ENCODE measurements at regions not wholly inside any gene's neighbourhood (a gene's known extent, or its start where the extent isn't known, plus 50 kb on each side); places are given as distances from the start of the nearest gene placed in this dataset.

- CTCF ChIA-PET, result no interaction called here
- WGBS (ENCODE audit: insufficient coverage), result 92% methylated on average over 2 of the region's 2 CpGs
- no peak overlapping the region for H3K4me3 Mint-ChIP-seq
Measured at GRCh38 chr2:144989579-144990270, 469.8 kb upstream of the ZEB2 start.

GRCh38 chr2:144988591-144988990 is 468.7 kb upstream of the ZEB2 start:
- H3K27me3 Mint-ChIP-seq, result no peaks in the 10 kb centered on the region
- peaks cover 0 to 13% (median 6%) of the 10 kb centered on the region in 3 donors for H3K9me3 ChIP-seq (ENCODE audit: control extremely low read depth in 1 of 3, control insufficient read depth in 2 of 3, insufficient read depth in 1 of 3, low read length in 2 of 3)
- DNase-seq, result no peak
- ChIA-PET CTCF (no interaction called here), POLR2A (no interaction called here)
- H4K20me1 ChIP-seq (ENCODE audit: control insufficient read depth, insufficient read depth, low read length, poor library complexity, severe bottlenecking), result no peaks in the 10 kb centered on the region
- no peak overlapping the region for H3K27ac ChIP-seq (ENCODE audit: low read length in 2 of 2)
- H3K79me2 ChIP-seq (ENCODE audit: control insufficient read depth, insufficient read depth, low read length), result no peaks in the 10 kb centered on the region
- ATAC-seq (ENCODE audit: low read depth), result no peak
- no peak for TF ChIP-seq EZH2 (IDR thresholded peaks at IDR 0.05; ENCODE audit: borderline replicate concordance, insufficient read depth, low read depth, low read length, poor library complexity, severe bottlenecking)
- intact Hi-C loops (cut with micrococcal nuclease), result no loop called here
- H3K4me3 Mint-ChIP-seq, result no peak overlapping the region
- H3K4me1 ChIP-seq (ENCODE audit: control insufficient read depth in 2 of 2, insufficient read depth in 2 of 2, low read length in 2 of 2), result no peaks in the 10 kb centered on the region
- no peaks in the 10 kb centered on the region for H3K4me1 Mint-ChIP-seq
- H3K36me3 ChIP-seq (replicated peaks in 1 of 2; ENCODE audit: control extremely low read depth in 1 of 2, control insufficient read depth in 1 of 2, extremely low read depth in 1 of 2, insufficient read depth in 2 of 2, low read length in 1 of 2), result no peaks in the 10 kb centered on the region
- no peak overlapping the region for H3K9ac ChIP-seq (ENCODE audit: low read length)
- no peak overlapping the region for H3K4me3 ChIP-seq (ENCODE audit: control extremely low read depth in 1 of 5, extremely low read depth in 1 of 5, insufficient read depth in 1 of 5, low read depth in 2 of 5, low read length in 4 of 5)
- no peak overlapping the region for H2AFZ ChIP-seq (ENCODE audit: insufficient read depth, low read depth, low read length, poor library complexity, severe bottlenecking)
- H3K9me3 Mint-ChIP-seq (ENCODE audit: insufficient read depth), result peaks cover 15% of the 10 kb centered on the region
- H3K4me2 ChIP-seq (replicated peaks; ENCODE audit: low read depth, low read length, poor library complexity, severe bottlenecking), result no peak overlapping the region
- H3K27me3 ChIP-seq (replicated peaks in 1 of 4; ENCODE audit: control extremely low read depth in 1 of 4, control insufficient read depth in 3 of 4, insufficient read depth in 4 of 4, low read length in 3 of 4), result no peaks in the 10 kb centered on the region
- H3K27ac Mint-ChIP-seq, result no peak overlapping the region

More at GRCh38 chr2:144989579-144990270, 469.8 kb upstream of the ZEB2 start:
- POLR2A ChIA-PET, result no interaction called here
- no peak overlapping the region for H3K4me3 ChIP-seq (ENCODE audit: control extremely low read depth in 1 of 5, extremely low read depth in 1 of 5, insufficient read depth in 1 of 5, low read depth in 2 of 5, low read length in 4 of 5)
- peaks cover 3% of the 10 kb centered on the region for H3K4me1 Mint-ChIP-seq
- H3K27ac Mint-ChIP-seq, result no peak overlapping the region
- H3K4me2 ChIP-seq (replicated peaks; ENCODE audit: low read depth, low read length, poor library complexity, severe bottlenecking), result no peak overlapping the region
- intact Hi-C loops (cut with micrococcal nuclease), result no loop called here
- no peak for ATAC-seq (ENCODE audit: low read depth)
- no peak overlapping the region for H2AFZ ChIP-seq (ENCODE audit: insufficient read depth, low read depth, low read length, poor library complexity, severe bottlenecking)
- H3K27me3 Mint-ChIP-seq, result no peaks in the 10 kb centered on the region
- H3K9me3 Mint-ChIP-seq (ENCODE audit: insufficient read depth), result peaks cover 13% of the 10 kb centered on the region
- no peak for DNase-seq
- no peaks in the 10 kb centered on the region for H3K27me3 ChIP-seq (replicated peaks in 1 of 4; ENCODE audit: control extremely low read depth in 1 of 4, control insufficient read depth in 3 of 4, insufficient read depth in 4 of 4, low read length in 3 of 4)
- no peaks in the 10 kb centered on the region for H3K4me1 ChIP-seq (ENCODE audit: control insufficient read depth in 2 of 2, insufficient read depth in 2 of 2, low read length in 2 of 2)
- H3K79me2 ChIP-seq (ENCODE audit: control insufficient read depth, insufficient read depth, low read length), result no peaks in the 10 kb centered on the region
- H3K9ac ChIP-seq (ENCODE audit: low read length), result no peak overlapping the region
- no peak for TF ChIP-seq EZH2 (IDR thresholded peaks at IDR 0.05; ENCODE audit: borderline replicate concordance, insufficient read depth, low read depth, low read length, poor library complexity, severe bottlenecking)
- no peak for TF ChIP-seq CTCF (IDR thresholded peaks at IDR 0.05)
- H4K20me1 ChIP-seq (ENCODE audit: control insufficient read depth, insufficient read depth, low read length, poor library complexity, severe bottlenecking), result no peaks in the 10 kb centered on the region
- no peaks in the 10 kb centered on the region for H3K36me3 ChIP-seq (replicated peaks in 1 of 2; ENCODE audit: control extremely low read depth in 1 of 2, control insufficient read depth in 1 of 2, extremely low read depth in 1 of 2, insufficient read depth in 2 of 2, low read length in 1 of 2)
- H3K9me3 ChIP-seq (ENCODE audit: control extremely low read depth in 1 of 3, control insufficient read depth in 2 of 3, insufficient read depth in 1 of 3, low read length in 2 of 3), result peaks cover 0 to 13% (median 6%) of the 10 kb centered on the region in 3 donors
- H3K27ac ChIP-seq (ENCODE audit: low read length in 2 of 2), result no peak overlapping the region
